Suprapubic skin (tissue), 4 donors: ENCODE measurements at regions not wholly inside any gene's neighbourhood (a gene's known extent, or its start where the extent isn't known, plus 50 kb on each side); places are given as distances from the start of the nearest gene placed in this dataset.

ENCODE experiments used
- POLR2A ChIP-seq, 2 donors: fragments of 450-650 bp; IDR thresholded peaks; one replicate each; pipeline ENCODE4 v1.6.1; 2017; ENCODE audit warnings: antibody characterized with exemption in 2 of 2, mild to moderate bottlenecking in 2 of 2, moderate library complexity in 2 of 2
- POLR2AphosphoS5 ChIP-seq, 3 donors: sonication (generic); formaldehyde crosslinking; IDR thresholded peaks; one replicate each; pipeline ENCODE4 v1.6.1; 2017; ENCODE audit warnings: antibody characterized with exemption in 3 of 3
- TF ChIP-seq, protein P1 (sequence below), 2 donors: fragments of 200-600 bp in 1 of 2; fragments of 450-650 bp in 1 of 2; sonication (generic) in 1 of 2; IDR thresholded peaks; one replicate each; pipeline ENCODE4 v1.5.1; 2016 to 2019; ENCODE audit warnings: antibody characterized with exemption in 2 of 2, mild to moderate bottlenecking in 1 of 2, moderate library complexity in 1 of 2

DNA sequence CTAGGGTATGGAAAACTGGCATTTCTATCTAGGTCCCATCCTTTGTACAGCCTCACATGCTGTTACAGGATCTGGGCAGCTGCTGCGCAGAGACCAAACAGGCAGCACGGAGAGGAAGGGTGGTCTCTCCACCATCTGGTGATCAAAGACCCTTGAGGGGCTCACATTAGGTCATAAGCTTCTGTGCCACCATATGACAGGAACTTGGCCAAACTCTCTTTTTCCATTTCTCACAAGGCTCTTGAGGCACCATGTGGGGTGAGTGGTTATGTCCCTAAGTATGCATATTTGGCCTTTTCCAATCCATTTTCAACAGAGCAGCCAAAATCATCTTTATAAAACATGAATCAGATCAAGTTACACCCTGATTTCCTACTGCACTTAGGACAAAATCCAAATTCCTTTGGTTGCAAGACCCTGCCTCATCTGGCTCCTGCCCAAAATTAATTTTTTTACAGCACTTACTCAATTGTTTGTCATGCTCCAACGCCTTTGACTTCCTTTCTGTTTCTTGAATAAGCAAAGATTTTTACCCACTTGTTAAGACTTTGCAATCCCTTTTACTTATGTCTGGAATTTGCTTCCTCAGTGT lies 730.0 kb downstream of the MAT2B start:
- TF ChIP-seq POLR2AphosphoS5 (IDR thresholded peaks at IDR 0.05): no peak
- TF ChIP-seq, protein P1, sequence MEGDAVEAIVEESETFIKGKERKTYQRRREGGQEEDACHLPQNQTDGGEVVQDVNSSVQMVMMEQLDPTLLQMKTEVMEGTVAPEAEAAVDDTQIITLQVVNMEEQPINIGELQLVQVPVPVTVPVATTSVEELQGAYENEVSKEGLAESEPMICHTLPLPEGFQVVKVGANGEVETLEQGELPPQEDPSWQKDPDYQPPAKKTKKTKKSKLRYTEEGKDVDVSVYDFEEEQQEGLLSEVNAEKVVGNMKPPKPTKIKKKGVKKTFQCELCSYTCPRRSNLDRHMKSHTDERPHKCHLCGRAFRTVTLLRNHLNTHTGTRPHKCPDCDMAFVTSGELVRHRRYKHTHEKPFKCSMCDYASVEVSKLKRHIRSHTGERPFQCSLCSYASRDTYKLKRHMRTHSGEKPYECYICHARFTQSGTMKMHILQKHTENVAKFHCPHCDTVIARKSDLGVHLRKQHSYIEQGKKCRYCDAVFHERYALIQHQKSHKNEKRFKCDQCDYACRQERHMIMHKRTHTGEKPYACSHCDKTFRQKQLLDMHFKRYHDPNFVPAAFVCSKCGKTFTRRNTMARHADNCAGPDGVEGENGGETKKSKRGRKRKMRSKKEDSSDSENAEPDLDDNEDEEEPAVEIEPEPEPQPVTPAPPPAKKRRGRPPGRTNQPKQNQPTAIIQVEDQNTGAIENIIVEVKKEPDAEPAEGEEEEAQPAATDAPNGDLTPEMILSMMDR (IDR thresholded peaks at IDR 0.05): no peak
- TF ChIP-seq POLR2A (IDR thresholded peaks at IDR 0.05): no peak
